Islet precursor cell (in vitro differentiated cells): ENCODE measurements at regions not wholly inside any gene's neighbourhood (a gene's known extent, or its start where the extent isn't known, plus 50 kb on each side); places are given as distances from the start of the nearest gene placed in this dataset.
"Not testable (repeated sequence)": the region's sequence is repeated elsewhere in the genome, so short reads cannot be mapped to it uniquely, and the experiment has no call there.

ENCODE experiments used
- DNase-seq: peaks from one replicate; pipeline ENCODE4 v3.0.0-alpha.2; 2018

DNA sequence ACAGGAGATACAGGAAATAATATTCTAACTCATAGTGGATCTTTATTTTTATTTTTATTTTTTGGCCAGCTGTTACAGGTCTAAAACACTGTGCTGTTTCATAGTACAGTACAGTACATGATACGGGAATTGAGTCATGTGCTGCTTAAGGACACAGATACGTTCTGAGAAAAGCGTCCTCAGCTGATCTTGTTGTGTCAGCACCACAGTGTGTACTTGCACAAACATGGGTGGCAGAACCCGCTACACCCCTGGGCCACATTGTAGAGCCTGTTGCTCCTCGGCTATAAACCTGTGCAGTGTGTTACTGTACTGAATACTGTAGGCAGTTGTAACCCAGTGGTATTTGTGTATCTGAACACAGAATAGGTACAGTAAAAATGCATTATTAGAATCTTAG lies 183.4 kb downstream of the OR4M2 start:
- no peak for DNase-seq

GRCh38 chr15:22264272-22264671 lies 183.9 kb downstream of the OR4M2 start:
- not testable (repeated sequence) for DNase-seq

- no peak for DNase-seq
These were observed 185.0 kb downstream of the OR4M2 start for GRCh38 chr15:22265056-22265945.

GRCh38 chr15:22265970-22266369 lies 185.6 kb downstream of the OR4M2 start:
- no peak for DNase-seq

DNA sequence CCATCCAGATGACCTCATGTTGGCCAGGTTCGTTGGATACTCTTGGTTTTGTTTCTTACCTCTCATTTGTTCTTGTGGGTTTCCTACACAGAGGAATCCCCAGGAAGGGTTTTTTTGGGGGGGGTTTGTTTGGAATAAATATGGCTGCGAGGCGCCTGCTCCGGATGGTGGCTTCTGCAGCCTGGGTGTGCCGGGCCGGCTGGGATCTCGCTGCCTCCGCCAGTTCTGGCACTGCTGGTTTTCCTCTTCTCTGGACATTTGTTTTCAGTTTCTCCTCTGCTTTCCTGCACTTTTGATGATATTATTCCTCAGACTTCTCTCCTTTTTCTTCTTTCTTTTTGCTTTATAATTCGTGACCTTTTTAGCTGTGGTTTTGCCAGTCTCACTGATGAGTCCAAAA lies 187.4 kb downstream of the OR4M2 start:
- DNase-seq = no peak

DNA sequence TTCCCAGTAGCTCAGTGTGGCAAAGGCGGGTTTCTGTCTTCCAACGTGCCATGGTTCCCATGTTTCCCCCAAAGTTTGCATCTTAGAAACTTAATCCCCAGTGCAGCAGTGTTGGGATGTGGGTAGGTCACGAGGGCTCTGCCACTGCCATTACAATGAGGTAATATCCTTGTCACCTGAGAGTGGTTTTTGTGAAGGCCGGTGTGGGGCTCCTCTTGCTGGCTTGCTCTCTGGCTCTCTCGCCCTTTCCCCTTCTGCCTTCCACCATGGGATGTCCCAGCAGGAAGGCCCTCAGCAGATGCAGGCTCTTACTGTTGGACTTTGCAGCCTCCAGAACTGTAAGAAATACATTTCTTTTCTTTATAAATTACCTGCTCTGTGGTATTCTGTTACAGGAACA lies 187.9 kb downstream of the OR4M2 start:
- DNase-seq = not testable (repeated sequence)

- not testable (repeated sequence) for DNase-seq
These were observed 188.3 kb downstream of the OR4M2 start for GRCh38 chr15:22268654-22269053.

GRCh38 chr15:22272286-22273160 lies 186.2 kb upstream of the GOLGA6L22 start:
- DNase-seq = not testable (repeated sequence)

DNA sequence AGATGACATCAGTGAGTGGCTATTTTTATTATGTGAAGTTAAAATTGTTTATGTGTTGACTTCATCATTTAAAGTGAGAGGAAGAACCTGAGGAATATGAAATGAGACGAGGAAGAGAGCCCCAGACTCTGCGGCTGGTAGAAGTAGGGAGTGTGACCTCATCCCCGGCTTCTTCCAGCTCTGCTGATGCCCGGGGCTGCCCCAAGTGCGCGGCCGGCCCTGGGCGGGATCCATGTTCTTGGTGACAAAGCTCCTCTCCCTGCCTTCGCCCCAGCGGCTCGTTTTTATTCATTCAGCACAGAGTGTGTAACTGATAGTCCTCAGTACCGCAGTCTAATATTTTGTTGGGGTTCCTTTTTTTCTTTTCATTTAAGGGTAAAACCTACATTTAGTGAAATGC lies 185.5 kb upstream of the GOLGA6L22 start:
- not testable (repeated sequence) for DNase-seq

GRCh38 chr15:22274376-22274775 lies 184.3 kb upstream of the GOLGA6L22 start:
- DNase-seq = not testable (repeated sequence)

GRCh38 chr15:22280770-22281169 lies 177.9 kb upstream of the GOLGA6L22 start:
- not testable (repeated sequence) for DNase-seq

- not testable (repeated sequence) for DNase-seq
These were observed 175.7 kb upstream of the GOLGA6L22 start for GRCh38 chr15:22282794-22283533.

DNA sequence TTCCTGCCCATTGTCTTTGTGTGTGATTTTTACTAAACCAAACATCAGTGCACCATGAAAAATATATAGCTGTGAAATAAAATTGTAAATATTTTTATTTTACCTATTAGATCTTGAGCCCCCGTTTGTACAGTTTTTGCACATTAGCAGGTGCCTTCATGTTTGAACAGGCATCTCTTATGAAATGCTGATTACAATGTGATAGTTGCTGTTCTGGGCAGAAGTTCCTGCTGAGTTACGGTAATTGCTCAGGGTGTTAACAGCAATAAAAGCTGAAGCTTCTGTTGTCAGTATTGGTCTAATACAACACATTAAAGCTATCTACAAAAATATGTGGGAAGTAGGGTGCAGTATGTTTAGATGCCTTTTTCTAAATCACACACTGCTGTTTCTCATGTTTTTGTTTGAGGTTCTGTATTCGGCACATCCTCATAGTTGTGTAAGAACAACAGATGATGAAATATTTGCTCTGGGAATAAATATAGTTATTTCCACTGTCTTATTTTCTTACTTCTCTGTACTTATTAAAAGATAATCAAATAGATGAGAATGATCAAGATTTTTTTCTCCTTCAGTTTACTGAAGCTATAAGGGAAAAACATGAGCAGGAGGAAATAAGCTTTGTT lies 173.8 kb upstream of the GOLGA6L22 start:
- not testable (repeated sequence) for DNase-seq

GRCh38 chr15:22291054-22291453 lies 167.6 kb upstream of the GOLGA6L22 start:
- not testable (repeated sequence) for DNase-seq

DNA sequence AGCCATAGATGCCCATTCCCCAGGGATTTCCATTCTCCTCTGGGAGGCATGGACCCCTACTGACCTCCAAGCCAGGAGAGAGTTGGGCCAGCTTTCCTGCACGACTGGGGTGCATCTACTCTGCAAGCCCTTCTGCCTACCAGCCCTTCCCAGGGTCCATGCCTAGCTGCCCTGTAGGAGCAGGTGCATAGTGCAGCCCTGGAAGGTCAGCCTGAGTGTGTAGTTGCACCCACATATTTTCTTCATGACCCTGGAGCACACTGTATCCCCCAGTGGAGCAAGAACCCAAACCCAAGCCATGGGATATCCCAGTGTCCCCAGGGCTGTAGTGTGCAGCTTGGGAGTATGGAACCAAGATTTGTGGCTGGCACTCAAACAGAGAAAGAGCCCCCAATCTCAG lies 155.6 kb upstream of the GOLGA6L22 start:
- DNase-seq = not testable (repeated sequence)
